Astrocyte (in vitro differentiated cells and primary cell): ENCODE measurements at regions not wholly inside any gene's neighbourhood (a gene's known extent, or its start where the extent isn't known, plus 50 kb on each side); places are given as distances from the start of the nearest gene placed in this dataset.

ENCODE experiments used
- DNase-seq: peaks from one replicate; pipeline ENCODE4 v3.0.0-alpha.2; 2010; ENCODE audit warnings: low read depth
- FAIRE-seq: peaks from 2 replicates; lab custom pipeline; 2011; peaks lifted over from hg19 to GRCh38; lab: Jason Lieb, UNC
- H2AFZ ChIP-seq: 2 replicates; pipeline ENCODE4 v1.6.0; 2012; ENCODE audit warnings: low read depth, low read length, inconsistent platforms
- H3K27ac ChIP-seq: 2 replicates; pipeline ENCODE4 v1.5.1; 2011; ENCODE audit warnings: low read depth, low read length, inconsistent platforms
- H3K27me3 ChIP-seq: 2 replicates; pipeline ENCODE4 v1.6.0; 2011; ENCODE audit warnings: low read length, inconsistent platforms; ENCODE audit not compliant: insufficient read depth
- H3K36me3 ChIP-seq: 2 replicates; pipeline ENCODE4 v1.5.1; 2011; ENCODE audit warnings: low read length, inconsistent platforms; ENCODE audit not compliant: insufficient read depth
- H3K4me1 ChIP-seq: 2 replicates; pipeline ENCODE4 v1.5.1; 2011; ENCODE audit warnings: low read length, inconsistent platforms; ENCODE audit not compliant: insufficient read depth
- H3K4me2 ChIP-seq: 2 replicates; pipeline ENCODE4 v1.6.0; 2012; ENCODE audit warnings: low read length, inconsistent platforms
- H3K4me3 ChIP-seq: 2 replicates; pipeline ENCODE4 v1.5.1; 2011; ENCODE audit warnings: low read depth, mild to moderate bottlenecking, low read length, inconsistent platforms; ENCODE audit not compliant: insufficient read depth
- H3K79me2 ChIP-seq: 2 replicates; pipeline ENCODE4 v1.6.0; 2012; ENCODE audit warnings: mild to moderate bottlenecking, low read length, inconsistent platforms; ENCODE audit not compliant: insufficient read depth
- H3K9ac ChIP-seq: 2 replicates; pipeline ENCODE4 v1.6.0; 2012; ENCODE audit warnings: mild to moderate bottlenecking, low read length, inconsistent platforms
- H3K9me3 ChIP-seq: 2 replicates; pipeline ENCODE4 v1.5.1; 2012; ENCODE audit warnings: low read depth, mild to moderate bottlenecking, low read length, inconsistent platforms; ENCODE audit not compliant: insufficient read depth
- H4K20me1 ChIP-seq: 2 replicates; pipeline ENCODE4 v1.6.0; 2012; ENCODE audit warnings: low read length, inconsistent platforms; ENCODE audit not compliant: insufficient read depth
- H3K27ac Mint-ChIP-seq: one replicate; pipeline ENCODE4 v1.8.0; 2021; ENCODE audit warnings: mild to moderate bottlenecking, mixed read lengths; ENCODE audit not compliant: unreplicated experiment
- H3K27me3 Mint-ChIP-seq: one replicate; pipeline ENCODE4 v1.8.0; 2021; ENCODE audit warnings: low read depth, mixed read lengths; ENCODE audit not compliant: unreplicated experiment
- H3K36me3 Mint-ChIP-seq: one replicate; pipeline ENCODE4 v1.8.0; 2021; ENCODE audit warnings: low read depth, mixed read lengths; ENCODE audit not compliant: unreplicated experiment
- H3K4me1 Mint-ChIP-seq: one replicate; pipeline ENCODE4 v1.8.0; 2021; ENCODE audit warnings: low read depth, mixed read lengths; ENCODE audit not compliant: unreplicated experiment
- H3K4me3 Mint-ChIP-seq: one replicate; pipeline ENCODE4 v1.8.0; 2021; ENCODE audit warnings: mild to moderate bottlenecking, moderate library complexity, mixed read lengths; ENCODE audit not compliant: unreplicated experiment
- H3K9me3 Mint-ChIP-seq: one replicate; pipeline ENCODE4 v1.8.0; 2021; ENCODE audit warnings: mild to moderate bottlenecking, mixed read lengths; ENCODE audit not compliant: unreplicated experiment
- EZH2 ChIP-seq: IDR thresholded peaks from 2 replicates; pipeline ENCODE4 v1.6.1; 2012; ENCODE audit warnings: mild to moderate bottlenecking, low read length, inconsistent platforms; ENCODE audit not compliant: insufficient read depth
- TF ChIP-seq, protein P1 (sequence below): IDR thresholded peaks from 2 replicates; pipeline ENCODE4 v1.5.1; 2011; ENCODE audit warnings: low read depth, mild to moderate bottlenecking, inconsistent platforms, low read length, moderate library complexity; ENCODE audit not compliant: insufficient read depth

DNA sequence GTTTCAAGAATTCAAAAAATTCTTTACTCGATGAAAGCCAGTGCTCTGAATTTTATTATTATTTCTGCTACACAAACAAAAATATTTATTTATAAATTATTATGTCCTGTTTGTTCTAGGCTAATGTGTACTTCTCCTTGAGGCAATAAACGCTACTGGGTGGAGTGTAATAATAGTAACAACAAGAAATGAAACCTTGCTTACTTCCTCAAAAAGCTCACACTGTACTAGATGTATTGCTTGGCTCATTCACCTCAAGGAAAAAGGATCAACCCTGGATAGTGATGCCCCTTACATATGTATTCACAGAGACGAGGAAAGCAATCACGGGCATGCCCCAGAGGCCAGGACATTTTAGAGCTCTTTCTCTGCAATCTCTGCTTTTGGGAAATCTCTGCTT, 685.6 kb upstream of the NXPH2 start:
- H4K20me1 ChIP-seq, result no peaks in the 10 kb centered on the region
- no peak for FAIRE-seq
- no peak overlapping the region for H2AFZ ChIP-seq
- no peaks in the 10 kb centered on the region for H3K9me3 ChIP-seq
- no peaks in the 10 kb centered on the region for H3K79me2 ChIP-seq
- no peaks in the 10 kb centered on the region for H3K36me3 ChIP-seq
- no peaks in the 10 kb centered on the region for H3K27me3 Mint-ChIP-seq
- TF ChIP-seq, protein P1, sequence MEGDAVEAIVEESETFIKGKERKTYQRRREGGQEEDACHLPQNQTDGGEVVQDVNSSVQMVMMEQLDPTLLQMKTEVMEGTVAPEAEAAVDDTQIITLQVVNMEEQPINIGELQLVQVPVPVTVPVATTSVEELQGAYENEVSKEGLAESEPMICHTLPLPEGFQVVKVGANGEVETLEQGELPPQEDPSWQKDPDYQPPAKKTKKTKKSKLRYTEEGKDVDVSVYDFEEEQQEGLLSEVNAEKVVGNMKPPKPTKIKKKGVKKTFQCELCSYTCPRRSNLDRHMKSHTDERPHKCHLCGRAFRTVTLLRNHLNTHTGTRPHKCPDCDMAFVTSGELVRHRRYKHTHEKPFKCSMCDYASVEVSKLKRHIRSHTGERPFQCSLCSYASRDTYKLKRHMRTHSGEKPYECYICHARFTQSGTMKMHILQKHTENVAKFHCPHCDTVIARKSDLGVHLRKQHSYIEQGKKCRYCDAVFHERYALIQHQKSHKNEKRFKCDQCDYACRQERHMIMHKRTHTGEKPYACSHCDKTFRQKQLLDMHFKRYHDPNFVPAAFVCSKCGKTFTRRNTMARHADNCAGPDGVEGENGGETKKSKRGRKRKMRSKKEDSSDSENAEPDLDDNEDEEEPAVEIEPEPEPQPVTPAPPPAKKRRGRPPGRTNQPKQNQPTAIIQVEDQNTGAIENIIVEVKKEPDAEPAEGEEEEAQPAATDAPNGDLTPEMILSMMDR, result no peak
- no peak for TF ChIP-seq EZH2
- no peak overlapping the region for H3K4me3 ChIP-seq
- H3K4me2 ChIP-seq, result no peak overlapping the region
- DNase-seq, result no peak
- no peak overlapping the region for H3K4me3 Mint-ChIP-seq
- no peaks in the 10 kb centered on the region for H3K4me1 ChIP-seq
- no peak overlapping the region for H3K27ac ChIP-seq
- no peaks in the 10 kb centered on the region for H3K27me3 ChIP-seq
- H3K36me3 Mint-ChIP-seq, result no peaks in the 10 kb centered on the region
- no peak overlapping the region for H3K9ac ChIP-seq
- no peaks in the 10 kb centered on the region for H3K9me3 Mint-ChIP-seq
- H3K27ac Mint-ChIP-seq, result no peak overlapping the region
- no peaks in the 10 kb centered on the region for H3K4me1 Mint-ChIP-seq

DNA sequence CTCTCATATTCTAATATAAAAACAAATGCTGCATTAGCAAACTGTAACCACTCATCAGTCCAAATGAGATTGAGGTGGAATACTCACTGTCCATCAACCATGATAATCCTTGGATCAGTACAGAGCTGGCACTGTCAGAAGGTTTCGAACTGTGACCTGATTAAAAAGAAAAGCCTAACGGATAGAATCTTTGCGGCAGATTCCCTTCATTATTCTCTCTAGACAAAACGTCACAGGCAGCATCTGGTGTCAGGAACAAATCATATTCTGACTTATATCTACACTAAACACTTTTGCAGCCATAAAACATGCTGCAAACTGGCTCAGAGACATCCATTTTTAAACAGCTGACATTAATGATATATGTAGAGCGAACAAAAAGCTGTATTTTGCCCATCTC, 677.7 kb upstream of the NXPH2 start:
- DNase-seq (no peak), FAIRE-seq (no peak)
- no peaks in the 10 kb centered on the region for H4K20me1 ChIP-seq
- Mint-ChIP-seq H3K4me3 (no peak overlapping the region), H3K27me3 (no peaks in the 10 kb centered on the region), H3K4me1 (no peaks in the 10 kb centered on the region), H3K9me3 (peaks cover 6% of the 10 kb centered on the region), H3K36me3 (no peaks in the 10 kb centered on the region), H3K27ac (no peak overlapping the region)
- no peak overlapping the region for H3K4me3 ChIP-seq
- H3K27me3 ChIP-seq, result no peaks in the 10 kb centered on the region
- no peaks in the 10 kb centered on the region for H3K4me1 ChIP-seq
- TF ChIP-seq EZH2, result no peak
- TF ChIP-seq, protein P1, result no peak
- H3K9ac ChIP-seq, result no peak overlapping the region
- H3K9me3 ChIP-seq, result peaks cover 6% of the 10 kb centered on the region
- H3K36me3 ChIP-seq, result no peaks in the 10 kb centered on the region
- H2AFZ ChIP-seq, result no peak overlapping the region
- H3K27ac ChIP-seq, result no peak overlapping the region
- H3K79me2 ChIP-seq, result no peaks in the 10 kb centered on the region
- H3K4me2 ChIP-seq, result no peak overlapping the region

DNA sequence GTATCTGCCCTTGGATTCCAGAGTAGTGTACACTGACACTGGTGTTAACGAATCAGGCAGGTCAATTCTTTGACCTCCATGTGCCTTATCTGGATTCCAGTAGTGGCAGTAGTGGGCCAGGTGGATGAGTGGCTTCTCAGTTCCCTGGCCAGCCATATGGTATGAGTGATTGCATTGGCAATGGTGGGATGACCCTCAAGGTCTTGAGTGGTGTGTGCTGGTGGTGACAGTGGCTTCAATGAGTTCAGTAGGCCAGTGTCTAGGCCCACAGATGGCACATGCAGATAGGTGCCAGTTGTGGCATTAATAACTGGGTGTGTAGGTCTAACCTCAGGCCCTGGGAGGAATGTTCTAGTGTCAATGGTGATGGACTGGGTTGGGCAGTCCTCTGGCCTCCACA, 674.1 kb upstream of the NXPH2 start:
- no peak overlapping the region for H3K4me3 Mint-ChIP-seq
- no peaks in the 10 kb centered on the region for H3K36me3 ChIP-seq
- H3K27ac ChIP-seq, result no peak overlapping the region
- no peaks in the 10 kb centered on the region for H3K79me2 ChIP-seq
- H3K9me3 ChIP-seq, result peaks cover 6% of the 10 kb centered on the region
- H3K9ac ChIP-seq, result no peak overlapping the region
- H3K4me2 ChIP-seq, result no peak overlapping the region
- H3K27me3 Mint-ChIP-seq, result no peaks in the 10 kb centered on the region
- no peaks in the 10 kb centered on the region for H3K27me3 ChIP-seq
- no peaks in the 10 kb centered on the region for H3K36me3 Mint-ChIP-seq
- no peaks in the 10 kb centered on the region for H4K20me1 ChIP-seq
- H3K4me1 ChIP-seq, result no peaks in the 10 kb centered on the region
- TF ChIP-seq EZH2, result no peak
- TF ChIP-seq, protein P1, result no peak
- H2AFZ ChIP-seq, result no peak overlapping the region
- H3K4me3 ChIP-seq, result no peak overlapping the region
- DNase-seq (no peak), FAIRE-seq (no peak)
- no peak overlapping the region for H3K27ac Mint-ChIP-seq
- peaks cover 6% of the 10 kb centered on the region for H3K9me3 Mint-ChIP-seq
- H3K4me1 Mint-ChIP-seq, result no peaks in the 10 kb centered on the region
